OCI-LY7 (cell line): ENCODE measurements at regions not wholly inside any gene's neighbourhood (a gene's known extent, or its start where the extent isn't known, plus 50 kb on each side); places are given as distances from the start of the nearest gene placed in this dataset.

Source experiments
- BruUV-seq: library from RNA; stranded (reverse); fragments of 400-500 nt; replicated peaks from 2 replicates; lab custom pipeline; 2021; lab: Mats Ljungman, UMichigan
- CTCF ChIA-PET: fragments of 300-600 bp; sonication (Branson Sonifier 250); formaldehyde crosslinking; loops from one replicate; lab custom pipeline; 2022; ENCODE audit warnings: antibody characterized with exemption; ENCODE audit not compliant: unreplicated experiment; lab: Charles Lee
- POLR2A ChIA-PET: fragments of 300-600 bp; sonication (Branson Sonifier 250); formaldehyde crosslinking; loops from one replicate; lab custom pipeline; 2022; ENCODE audit warnings: antibody characterized with exemption; lab: Charles Lee
- DNase-seq: peaks from one replicate; pipeline ENCODE4 v3.0.0-alpha.2; 2015; ENCODE audit warnings: low spot score
- H2AFZ ChIP-seq: fragments of 200-600 bp; sonication (generic), shearing (Covaris generic); 2 replicates; pipeline ENCODE4 v1.6.1; 2014; ENCODE audit warnings: mild to moderate bottlenecking, antibody characterized with exemption, low read length, moderate library complexity
- H3K27ac ChIP-seq: fragments of 200-600 bp; sonication (generic); 2 replicates; pipeline ENCODE4 v1.5.1; 2014; ENCODE audit warnings: mixed run types, low read depth, mild to moderate bottlenecking, moderate library complexity, low read length, inconsistent platforms; ENCODE audit not compliant: poor library complexity, severe bottlenecking
- H3K36me3 ChIP-seq: fragments of 200-600 bp; sonication (generic); 2 replicates; pipeline ENCODE4 v1.6.1; 2014; ENCODE audit warnings: mild to moderate bottlenecking, antibody characterized with exemption, low read length, moderate library complexity, mixed read lengths; ENCODE audit not compliant: insufficient read depth
- H3K4me1 ChIP-seq: fragments of 200-600 bp; sonication (generic); 2 replicates; pipeline ENCODE4 v1.5.1; 2014; ENCODE audit warnings: mild to moderate bottlenecking, low read length; ENCODE audit not compliant: insufficient read depth, poor library complexity, severe bottlenecking
- H3K4me2 ChIP-seq: fragments of 200-600 bp; sonication (generic); 2 replicates; pipeline ENCODE4 v1.6.1; 2014; ENCODE audit warnings: mild to moderate bottlenecking, low read length
- H3K4me3 ChIP-seq: fragments of 200-600 bp; sonication (generic); 2 replicates; pipeline ENCODE4 v1.5.1; 2014; ENCODE audit warnings: mild to moderate bottlenecking, low read depth, low read length; ENCODE audit not compliant: poor library complexity, severe bottlenecking
- H3K79me2 ChIP-seq: fragments of 200-600 bp; sonication (generic); 2 replicates; pipeline ENCODE4 v1.6.1; 2016; ENCODE audit warnings: low read depth, mild to moderate bottlenecking, low read length, moderate library complexity, mixed read lengths; ENCODE audit not compliant: insufficient read depth
- H3K9me2 ChIP-seq: fragments of 200-600 bp; sonication (generic); 2 replicates; pipeline ENCODE4 v1.6.1; 2016; ENCODE audit warnings: mild to moderate bottlenecking, low read length, mixed read lengths; ENCODE audit not compliant: insufficient read depth
- H3K9me3 ChIP-seq: fragments of 200-600 bp; sonication (generic); 2 replicates; pipeline ENCODE4 v1.6.1; 2014; ENCODE audit warnings: mild to moderate bottlenecking, mixed run types, low read length, mixed read lengths
- H4K20me1 ChIP-seq: fragments of 200-600 bp; sonication (generic); 2 replicates; pipeline ENCODE4 v1.6.1; 2014; ENCODE audit warnings: mild to moderate bottlenecking, antibody characterized with exemption, low read length, moderate library complexity, mixed read lengths; ENCODE audit not compliant: insufficient read depth
- CTCF ChIP-seq: fragments of 200-600 bp; sonication (generic); conservative IDR thresholded peaks from 2 replicates; pipeline ENCODE4 v1.5.1; 2014; ENCODE audit warnings: mild to moderate bottlenecking, antibody characterized with exemption, low read length, moderate library complexity, mixed read lengths
- EZH2phosphoT487 ChIP-seq: fragments of 200-600 bp; sonication (generic); IDR thresholded peaks from 2 replicates; pipeline ENCODE4 v1.6.1; 2018; ENCODE audit warnings: low read depth, borderline replicate concordance, mild to moderate bottlenecking, mixed run types, antibody characterized with exemption, low read length, moderate library complexity, mixed read lengths
- intact Hi-C: fragments of 100-400 bp; cut with micrococcal nuclease; formaldehyde crosslinking; loops from one replicate; pipeline ENCODE4 v1.10.0; 2022; ENCODE audit not compliant: unreplicated experiment

- H3K9me2 ChIP-seq = no peaks in the 10 kb centered on the region
- no peak overlapping the region for H2AFZ ChIP-seq
- peaks cover 29% of the 10 kb centered on the region for H3K4me1 ChIP-seq
- no peak overlapping the region for H3K4me2 ChIP-seq
- 0 out of 2 replicates have a peak, but pooled peaks cover 4% of the 10 kb centered on the region for H3K9me3 ChIP-seq
- BruUV-seq = no TSS peak
- ChIA-PET POLR2A (interaction anchor here (0.6 to 2.5 kb wide), 5 partner anchors 9 to 43 kb away, joined by 3 to 11 read pairs (median 4); no protein-coding TSS in a partner anchor), CTCF (interaction anchor here (0.9 kb wide), 1 partner anchor 9 kb away, joined by 3 read pairs; no protein-coding TSS in a partner anchor)
- H3K4me3 ChIP-seq = no peak overlapping the region
- H4K20me1 ChIP-seq = no peaks in the 10 kb centered on the region
- no peak for TF ChIP-seq EZH2phosphoT487
- no peak for TF ChIP-seq CTCF
- no peak for DNase-seq
- no peaks in the 10 kb centered on the region for H3K36me3 ChIP-seq
- intact Hi-C loops = loop anchor here (5.0 kb wide), 1 partner anchor 159 kb away; no protein-coding TSS in a partner anchor
- H3K79me2 ChIP-seq = no peaks in the 10 kb centered on the region
- H3K27ac ChIP-seq = no peak overlapping the region
Measured at GRCh38 chr12:94761559-94761958, 111.2 kb upstream of the TMCC3 start.

GRCh38 chr12:94760786-94761185, 110.4 kb upstream of the TMCC3 start:
- Histone ChIP-seq H3K4me1 (peaks cover 29% of the 10 kb centered on the region), H2AFZ (no peak overlapping the region), H3K9me3 (0 out of 2 replicates have a peak, but pooled peaks cover 4% of the 10 kb centered on the region), H3K79me2 (no peaks in the 10 kb centered on the region), H3K4me3 (no peak overlapping the region), H3K27ac (no peak overlapping the region), H3K4me2 (no peak overlapping the region), H3K36me3 (no peaks in the 10 kb centered on the region), H3K9me2 (no peaks in the 10 kb centered on the region), H4K20me1 (no peaks in the 10 kb centered on the region)
- POLR2A ChIA-PET = interaction anchor here (0.6 to 2.5 kb wide), 2 partner anchors 32 to 39 kb away, joined by 3 to 11 read pairs; no protein-coding TSS in a partner anchor
- no TSS peak for BruUV-seq
- intact Hi-C loops = loop anchor here (5.0 kb wide), 1 partner anchor 158 kb away; no protein-coding TSS in a partner anchor
- DNase-seq = no peak
- TF ChIP-seq CTCF (no peak), EZH2phosphoT487 (no peak)
- CTCF ChIA-PET = no interaction called here

- no peak overlapping the region for H3K4me3 ChIP-seq
- ChIA-PET CTCF (no interaction called here), POLR2A (interaction anchor here (1.2 kb wide), 1 partner anchor 57 kb away, joined by 3 read pairs; no protein-coding TSS in a partner anchor)
- H2AFZ ChIP-seq = no peak overlapping the region
- intact Hi-C loops = no loop called here
- H3K79me2 ChIP-seq = no peaks in the 10 kb centered on the region
- TF ChIP-seq EZH2phosphoT487 (no peak), CTCF (no peak)
- H4K20me1 ChIP-seq = no peaks in the 10 kb centered on the region
- no peaks in the 10 kb centered on the region for H3K36me3 ChIP-seq
- no peak for DNase-seq
- no peaks in the 10 kb centered on the region for H3K9me2 ChIP-seq
- H3K4me1 ChIP-seq = no peaks in the 10 kb centered on the region
- BruUV-seq = no TSS peak
- H3K4me2 ChIP-seq = no peak overlapping the region
- H3K9me3 ChIP-seq = 0 out of 2 replicates have a peak, but pooled peaks cover 4% of the 10 kb centered on the region
- H3K27ac ChIP-seq = no peak overlapping the region
Measured at GRCh38 chr12:94756789-94757188, 106.4 kb upstream of the TMCC3 start.
